Fibroblast of mammary gland (primary cell): ENCODE measurements at regions not wholly inside any gene's neighbourhood (a gene's known extent, or its start where the extent isn't known, plus 50 kb on each side); places are given as distances from the start of the nearest gene placed in this dataset.

Experiments used
- DNase-seq: peaks from one replicate; pipeline ENCODE4 v3.0.0-alpha.2; 2010; ENCODE audit warnings: low read depth
- H3K4me3 ChIP-seq: 2 replicates; pipeline ENCODE4 v1.5.1; 2011; ENCODE audit warnings: low read depth, mild to moderate bottlenecking, low read length, moderate library complexity; ENCODE audit not compliant: control insufficient read depth
- CTCF ChIP-seq: conservative IDR thresholded peaks from 2 replicates; pipeline ENCODE4 v1.5.1; 2011; ENCODE audit warnings: low read depth, low read length, inconsistent platforms; ENCODE audit not compliant: control insufficient read depth, insufficient read depth

- DNase-seq, result no peak
- no peak overlapping the region for H3K4me3 ChIP-seq
- no peak for TF ChIP-seq CTCF
Measured at GRCh38 chr17:72069586-72070202, 51.1 kb upstream of the SOX9 start.
